BE2C (cell line): ENCODE measurements at regions not wholly inside any gene's neighbourhood (a gene's known extent, or its start where the extent isn't known, plus 50 kb on each side); places are given as distances from the start of the nearest gene placed in this dataset.

Experiments used
- DNase-seq: peaks from one replicate; pipeline ENCODE4 v3.0.0-alpha.2; 2020
- H3K27me3 ChIP-seq: fragments of 250-450 bp; sonication (Bioruptor Pico); 2 replicates; pipeline ENCODE4 v1.5.1; 2020; ENCODE audit warnings: mild to moderate bottlenecking
- H3K36me3 ChIP-seq: fragments of 250-450 bp; sonication (Bioruptor Pico); 2 replicates; pipeline ENCODE4 v1.5.1; 2020; ENCODE audit warnings: mild to moderate bottlenecking
- H3K4me1 ChIP-seq: fragments of 250-450 bp; sonication (Bioruptor Pico); 2 replicates; pipeline ENCODE4 v1.5.1; 2020
- H3K4me3 ChIP-seq: 2 replicates; pipeline ENCODE4 v1.5.1; 2011; ENCODE audit warnings: low read depth, low read length
- H3K9me3 ChIP-seq: fragments of 250-450 bp; sonication (Bioruptor Pico); 2 replicates; pipeline ENCODE4 v1.5.1; 2020
- TF ChIP-seq, protein P1 (sequence below): IDR thresholded peaks from 2 replicates; pipeline ENCODE4 v1.5.1; 2012; ENCODE audit warnings: mild to moderate bottlenecking, low read depth, low read length

DNA sequence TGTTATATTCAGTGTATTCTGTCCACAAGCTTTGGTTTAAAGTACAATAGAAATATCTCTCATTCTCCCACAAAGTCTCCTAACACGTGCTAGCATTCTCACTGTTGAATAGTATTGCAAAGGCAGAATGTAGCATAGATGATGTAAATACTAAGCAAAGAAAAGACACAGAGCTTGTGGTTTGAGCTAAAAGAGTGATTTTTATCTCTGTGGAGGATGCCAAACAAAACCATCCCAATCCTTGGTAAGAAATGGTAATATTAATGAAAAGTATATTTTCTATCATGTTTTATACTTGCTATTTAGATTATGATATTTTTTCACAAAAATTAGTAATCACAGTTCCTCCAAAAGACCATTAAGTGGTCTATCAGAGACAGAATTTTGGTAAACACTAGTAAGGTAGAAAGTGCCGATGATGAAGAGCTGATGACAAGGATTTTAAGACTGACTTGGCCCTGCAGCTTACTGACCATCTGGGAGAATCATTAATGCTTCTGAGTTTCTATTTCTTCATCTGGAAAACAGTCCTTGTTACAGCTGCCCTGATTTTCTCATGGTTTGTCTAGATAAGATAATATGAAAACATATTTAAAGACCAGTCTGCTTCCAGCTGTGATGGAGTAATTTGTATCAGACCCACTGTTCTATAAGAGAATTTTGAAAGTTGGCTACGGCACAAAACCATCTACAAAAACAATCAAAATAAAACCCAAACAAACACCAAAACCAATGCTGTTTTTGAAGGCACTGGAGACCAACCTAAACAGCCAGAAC lies 510.2 kb downstream of the SPATA31D1 start:
- TF ChIP-seq, protein P1, sequence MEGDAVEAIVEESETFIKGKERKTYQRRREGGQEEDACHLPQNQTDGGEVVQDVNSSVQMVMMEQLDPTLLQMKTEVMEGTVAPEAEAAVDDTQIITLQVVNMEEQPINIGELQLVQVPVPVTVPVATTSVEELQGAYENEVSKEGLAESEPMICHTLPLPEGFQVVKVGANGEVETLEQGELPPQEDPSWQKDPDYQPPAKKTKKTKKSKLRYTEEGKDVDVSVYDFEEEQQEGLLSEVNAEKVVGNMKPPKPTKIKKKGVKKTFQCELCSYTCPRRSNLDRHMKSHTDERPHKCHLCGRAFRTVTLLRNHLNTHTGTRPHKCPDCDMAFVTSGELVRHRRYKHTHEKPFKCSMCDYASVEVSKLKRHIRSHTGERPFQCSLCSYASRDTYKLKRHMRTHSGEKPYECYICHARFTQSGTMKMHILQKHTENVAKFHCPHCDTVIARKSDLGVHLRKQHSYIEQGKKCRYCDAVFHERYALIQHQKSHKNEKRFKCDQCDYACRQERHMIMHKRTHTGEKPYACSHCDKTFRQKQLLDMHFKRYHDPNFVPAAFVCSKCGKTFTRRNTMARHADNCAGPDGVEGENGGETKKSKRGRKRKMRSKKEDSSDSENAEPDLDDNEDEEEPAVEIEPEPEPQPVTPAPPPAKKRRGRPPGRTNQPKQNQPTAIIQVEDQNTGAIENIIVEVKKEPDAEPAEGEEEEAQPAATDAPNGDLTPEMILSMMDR = no peak
- DNase-seq = no peak
- H3K36me3 ChIP-seq = no peaks in the 10 kb centered on the region
- no peak overlapping the region for H3K4me3 ChIP-seq
- H3K9me3 ChIP-seq = no peaks in the 10 kb centered on the region
- no peaks in the 10 kb centered on the region for H3K4me1 ChIP-seq
- H3K27me3 ChIP-seq = no peaks in the 10 kb centered on the region

DNA sequence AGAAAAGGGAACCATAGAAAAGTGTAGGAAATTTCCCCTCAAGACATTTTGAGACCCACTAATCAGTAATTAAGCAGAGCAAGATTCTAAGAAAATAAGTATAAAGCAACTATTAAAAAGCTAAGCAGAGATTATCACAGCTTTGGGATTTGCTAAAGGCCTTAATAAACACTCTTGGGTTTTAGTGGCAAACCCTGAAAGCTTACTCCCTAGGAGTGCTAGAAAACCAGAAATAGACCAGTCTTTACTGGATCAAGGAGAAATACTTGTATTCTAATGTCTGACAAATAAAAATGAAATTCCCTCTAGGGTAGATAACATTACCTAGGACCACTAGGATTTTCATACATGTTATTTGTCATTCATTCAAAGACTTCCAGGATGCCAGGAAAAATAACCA lies 510.8 kb downstream of the SPATA31D1 start:
- TF ChIP-seq, protein P1 = no peak
- DNase-seq = no peak
- no peaks in the 10 kb centered on the region for H3K4me1 ChIP-seq
- H3K4me3 ChIP-seq = no peak overlapping the region
- H3K9me3 ChIP-seq = no peaks in the 10 kb centered on the region
- no peaks in the 10 kb centered on the region for H3K27me3 ChIP-seq
- no peaks in the 10 kb centered on the region for H3K36me3 ChIP-seq

GRCh38 chr9:82504620-82505019 lies 516.0 kb downstream of the SPATA31D1 start:
- H3K4me3 ChIP-seq = no peak overlapping the region
- H3K27me3 ChIP-seq = no peaks in the 10 kb centered on the region
- H3K9me3 ChIP-seq = no peaks in the 10 kb centered on the region
- H3K4me1 ChIP-seq = no peaks in the 10 kb centered on the region
- DNase-seq = no peak
- H3K36me3 ChIP-seq = no peaks in the 10 kb centered on the region
- TF ChIP-seq, protein P1 = 0 out of 2 replicates have a peak, but pooled peaks have one; percentile 23

DNA sequence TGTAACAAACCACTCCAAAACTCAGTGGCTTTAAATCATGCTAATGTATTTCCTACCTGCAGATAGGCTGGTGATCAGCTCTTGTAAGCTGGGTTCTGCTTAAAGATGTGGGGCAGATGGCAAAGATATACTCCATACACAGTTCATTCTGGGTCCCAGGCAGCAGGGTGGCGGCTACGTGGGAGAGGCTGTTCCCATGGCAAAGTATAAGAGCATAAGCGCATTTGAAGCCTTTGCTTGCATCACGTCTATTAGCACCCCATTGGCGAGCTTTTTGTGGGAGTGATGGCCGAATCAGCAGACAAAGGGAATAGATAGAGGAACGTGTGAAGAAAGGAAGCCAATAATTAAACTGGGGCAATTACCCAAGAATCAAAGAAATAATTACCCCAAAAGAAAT lies 523.1 kb downstream of the SPATA31D1 start:
- TF ChIP-seq, protein P1 = no peak
- no peaks in the 10 kb centered on the region for H3K36me3 ChIP-seq
- no peaks in the 10 kb centered on the region for H3K27me3 ChIP-seq
- no peaks in the 10 kb centered on the region for H3K9me3 ChIP-seq
- no peak overlapping the region for H3K4me3 ChIP-seq
- H3K4me1 ChIP-seq = no peaks in the 10 kb centered on the region
- DNase-seq = no peak

DNA sequence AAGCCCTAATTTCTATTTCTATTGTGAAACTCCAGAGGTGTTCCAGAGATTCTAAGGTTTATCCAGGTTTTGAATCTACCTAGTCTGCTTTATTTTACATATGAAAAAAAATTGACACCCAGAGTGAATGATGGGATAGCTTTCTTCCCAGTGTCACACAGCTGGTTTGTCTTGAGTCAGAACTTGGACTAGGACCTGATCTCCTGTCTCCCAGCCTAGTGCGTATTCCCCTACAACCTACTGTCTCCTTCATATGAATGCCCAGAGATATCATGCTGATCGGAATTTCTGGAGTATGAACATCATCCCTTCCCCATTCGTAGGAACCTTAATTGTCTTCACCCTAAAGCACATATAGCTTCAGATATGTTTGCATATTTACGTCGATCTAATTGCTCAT lies 524.2 kb downstream of the SPATA31D1 start:
- TF ChIP-seq, protein P1 = no peak
- H3K36me3 ChIP-seq = no peaks in the 10 kb centered on the region
- no peaks in the 10 kb centered on the region for H3K9me3 ChIP-seq
- DNase-seq = no peak
- no peaks in the 10 kb centered on the region for H3K27me3 ChIP-seq
- H3K4me1 ChIP-seq = no peaks in the 10 kb centered on the region
- H3K4me3 ChIP-seq = no peak overlapping the region

- no peak for DNase-seq
- H3K27me3 ChIP-seq = no peaks in the 10 kb centered on the region
- H3K36me3 ChIP-seq = no peaks in the 10 kb centered on the region
- no peak overlapping the region for H3K4me3 ChIP-seq
- H3K9me3 ChIP-seq = no peaks in the 10 kb centered on the region
- H3K4me1 ChIP-seq = no peaks in the 10 kb centered on the region
- TF ChIP-seq, protein P1 = no peak
Observed at GRCh38 chr9:82513242-82513751, 524.7 kb downstream of the SPATA31D1 start.
